ENCODE measurements at regions not wholly inside any gene's neighbourhood (a gene's known extent, or its start where the extent isn't known, plus 50 kb on each side); places are given as distances from the start of the nearest gene placed in this dataset.
A peak's percentile ranks its signal among the peaks of the same experiment; 100 is the strongest.

DNA sequence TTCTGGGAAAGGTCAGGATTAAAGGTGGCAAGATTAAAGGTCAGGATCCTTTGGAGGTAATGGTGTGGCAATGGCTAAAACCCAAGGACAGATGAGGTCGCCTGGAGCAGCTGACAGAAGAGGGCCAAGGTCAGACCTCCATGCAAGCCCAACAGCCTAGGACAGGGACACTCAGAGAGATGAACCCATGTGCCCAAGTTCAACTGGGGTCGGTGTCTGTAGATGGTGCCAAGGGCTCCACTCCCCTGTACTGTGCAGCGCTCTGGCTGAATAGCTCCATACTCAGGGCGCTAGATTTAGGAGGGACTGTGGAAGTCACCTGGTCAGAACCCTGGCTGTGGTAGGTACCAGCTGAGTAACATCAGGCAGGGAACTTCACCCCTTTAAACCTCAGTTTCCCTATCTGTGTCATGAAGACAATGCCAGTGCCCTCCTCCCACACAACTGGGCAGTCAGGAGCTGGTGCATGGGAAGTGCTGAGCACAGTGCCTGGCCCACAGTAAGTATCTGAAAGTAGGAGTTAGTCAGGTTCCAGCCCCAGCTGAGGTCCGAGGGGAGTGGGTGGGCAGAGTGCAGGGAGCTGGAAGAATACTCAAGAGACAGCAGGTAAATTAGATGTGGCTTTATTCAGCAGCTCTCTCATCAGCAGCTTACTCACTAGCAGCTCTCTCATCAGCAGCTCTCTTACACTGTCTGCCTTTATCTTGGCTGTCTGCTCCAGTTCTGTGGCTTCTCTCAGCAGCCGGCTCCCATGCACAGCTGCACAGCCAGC is 327.1 kb downstream of the GLRX3 start:
- Histone ChIP-seq H2BK120ac (ENCODE audit: low read depth, low read length) (no peak overlapping the region), H3K18ac (ENCODE audit: low read depth, low read length) (no peak overlapping the region), H4K5ac (ENCODE audit: low read depth, low read length) (no peak overlapping the region), H3K14ac (replicated peaks; ENCODE audit: low read depth, low read length) (no peak overlapping the region), H3K56ac (ENCODE audit: extremely low read depth, insufficient read depth, low read length) (no peak overlapping the region), H3K27me3 (ENCODE audit: control insufficient read depth, insufficient read depth, low read length) (no peaks in the 10 kb centered on the region), H4K20me1 (ENCODE audit: insufficient read depth, low read length) (no peaks in the 10 kb centered on the region), H2BK5ac (ENCODE audit: low read depth, low read length, poor library complexity, severe bottlenecking) (no peak overlapping the region), H2AK5ac (ENCODE audit: low read depth, low read length) (no peak overlapping the region), H3K36me3 (ENCODE audit: control insufficient read depth, insufficient read depth, low read length) (no peaks in the 10 kb centered on the region), H2BK20ac (ENCODE audit: low read depth, low read length) (no peak overlapping the region), H2AFZ (replicated peaks; ENCODE audit: low read length, poor library complexity) (peak overlapping the region; percentile 51), H3K23ac (ENCODE audit: low read depth, low read length) (no peak overlapping the region), H3K27ac (ENCODE audit: insufficient read depth, low read length) (no peak overlapping the region), H4K91ac (ENCODE audit: insufficient read depth, low read depth, low read length) (no peak overlapping the region), H3K4me3 (ENCODE audit: insufficient read depth, low read depth, low read length) (no peak overlapping the region), H3K4me1 (ENCODE audit: control insufficient read depth, insufficient read depth, low read length) (no peaks in the 10 kb centered on the region), H3K9ac (ENCODE audit: low read depth, low read length) (no peak overlapping the region), H3K79me1 (ENCODE audit: low read depth in 1 of 2, low read length in 2 of 2) (no peaks in the 10 kb centered on the region), H2AK9ac (replicated peaks; ENCODE audit: low read depth, low read length, poor library complexity) (no peak overlapping the region), H3K9me1 (ENCODE audit: insufficient read depth, low read length) (no peaks in the 10 kb centered on the region), H4K8ac (ENCODE audit: low read depth in 2 of 2, low read length in 2 of 2) (no peak overlapping the region), H2BK15ac (ENCODE audit: low read depth, low read length) (no peak overlapping the region), H3K9me3 (ENCODE audit: control insufficient read depth, insufficient read depth, low read length) (peaks cover 38% of the 10 kb centered on the region), H3K4me2 (ENCODE audit: low read depth, low read length) (no peak overlapping the region), H3K4ac (ENCODE audit: low read depth, low read length) (no peak overlapping the region)
- DNase-seq, result no peak
- no peak for TF ChIP-seq BHLHE40 (IDR thresholded peaks at IDR 0.05; ENCODE audit: low read depth, low read length)
- TF ChIP-seq RAD21 (IDR thresholded peaks at IDR 0.05; ENCODE audit: low read length), result no peak
- TF ChIP-seq FOS (IDR thresholded peaks at IDR 0.05; ENCODE audit: low read depth, low read length), result no peak
- in situ Hi-C loops (cut with MboI; ENCODE audit: low sequenced_read_pairs) (no loop called here), dilution Hi-C loops (cut with HindIII; ENCODE audit: low sequenced_read_pairs, unreplicated experiment) (no loop called here), intact Hi-C loops (cut with micrococcal nuclease) (no loop called here)
- CTCF ChIA-PET, result no interaction called here
- ATAC-seq (ENCODE audit: low read depth), result no peak
- no TSS peak for BruUV-seq (replicated peaks)
- POLR2A ChIA-PET (ENCODE audit: unreplicated experiment), result no interaction called here
- WGBS, 2 experiments (ENCODE audit: extremely low coverage in 2 of 2, insufficient read length in 1 of 2), result 22% methylated on average over 2 of the region's 6 CpGs; no CpG with 5 or more reads in 1 of the 2 experiments
